ENCODE measurements at regions not wholly inside any gene's neighbourhood (a gene's known extent, or its start where the extent isn't known, plus 50 kb on each side); places are given as distances from the start of the nearest gene placed in this dataset.

DNA sequence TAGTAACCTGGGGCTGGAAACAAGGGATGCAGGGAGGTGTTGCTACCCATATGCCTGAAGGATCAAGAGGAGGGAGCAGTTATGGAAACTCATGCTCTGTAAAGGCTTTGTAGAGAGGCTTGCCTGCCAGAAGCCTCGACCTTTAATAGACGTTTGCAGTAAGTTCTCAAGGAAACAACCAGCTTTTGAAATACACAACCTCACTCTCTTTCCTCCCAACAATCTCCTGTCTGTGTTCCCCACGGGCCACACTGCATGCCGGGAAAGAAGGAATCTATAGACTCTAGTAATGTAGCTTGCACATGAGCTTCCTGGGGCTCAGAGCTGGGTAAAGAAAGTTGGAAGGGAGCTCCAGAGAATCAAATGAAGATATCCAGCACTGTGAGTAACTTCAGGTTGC, 101.6 kb upstream of the PACRGL start:
- TF ChIP-seq, protein P1, sequence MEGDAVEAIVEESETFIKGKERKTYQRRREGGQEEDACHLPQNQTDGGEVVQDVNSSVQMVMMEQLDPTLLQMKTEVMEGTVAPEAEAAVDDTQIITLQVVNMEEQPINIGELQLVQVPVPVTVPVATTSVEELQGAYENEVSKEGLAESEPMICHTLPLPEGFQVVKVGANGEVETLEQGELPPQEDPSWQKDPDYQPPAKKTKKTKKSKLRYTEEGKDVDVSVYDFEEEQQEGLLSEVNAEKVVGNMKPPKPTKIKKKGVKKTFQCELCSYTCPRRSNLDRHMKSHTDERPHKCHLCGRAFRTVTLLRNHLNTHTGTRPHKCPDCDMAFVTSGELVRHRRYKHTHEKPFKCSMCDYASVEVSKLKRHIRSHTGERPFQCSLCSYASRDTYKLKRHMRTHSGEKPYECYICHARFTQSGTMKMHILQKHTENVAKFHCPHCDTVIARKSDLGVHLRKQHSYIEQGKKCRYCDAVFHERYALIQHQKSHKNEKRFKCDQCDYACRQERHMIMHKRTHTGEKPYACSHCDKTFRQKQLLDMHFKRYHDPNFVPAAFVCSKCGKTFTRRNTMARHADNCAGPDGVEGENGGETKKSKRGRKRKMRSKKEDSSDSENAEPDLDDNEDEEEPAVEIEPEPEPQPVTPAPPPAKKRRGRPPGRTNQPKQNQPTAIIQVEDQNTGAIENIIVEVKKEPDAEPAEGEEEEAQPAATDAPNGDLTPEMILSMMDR (IDR thresholded peaks at IDR 0.05), result no peak
- TF ChIP-seq POLR2A (IDR thresholded peaks at IDR 0.05), result no peak
